ENCODE measurements at regions not wholly inside any gene's neighbourhood (a gene's known extent, or its start where the extent isn't known, plus 50 kb on each side); places are given as distances from the start of the nearest gene placed in this dataset.

GRCh38 chr22:47854251-47854650, 1091.8 kb downstream of the TBC1D22A start:
- TF ChIP-seq EZH2 (IDR thresholded peaks at IDR 0.05) (no peak), POLR2AphosphoS5 (IDR thresholded peaks at IDR 0.05; ENCODE audit: borderline replicate concordance, low read depth, low read length) (no peak)
